ENCODE measurements at regions not wholly inside any gene's neighbourhood (a gene's known extent, or its start where the extent isn't known, plus 50 kb on each side); places are given as distances from the start of the nearest gene placed in this dataset.

DNA sequence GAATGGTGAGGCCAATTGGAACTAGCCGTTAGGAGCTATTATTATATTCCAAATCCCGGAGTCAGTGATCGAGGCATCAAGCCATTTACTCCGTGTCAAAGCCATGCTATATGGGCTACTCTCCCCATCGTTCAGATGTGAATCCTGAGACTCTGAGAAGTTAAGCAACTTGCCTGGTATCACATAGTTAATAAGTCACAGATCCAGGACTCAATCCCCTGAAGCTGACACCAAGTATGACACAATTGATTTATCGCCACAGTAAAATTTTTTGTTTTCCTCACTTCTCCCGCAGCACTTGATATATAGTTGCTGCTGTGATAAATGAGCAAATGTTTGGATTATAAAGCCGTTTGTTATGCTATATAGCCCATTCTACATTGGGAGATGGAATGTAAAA, 50.8 kb upstream of the TSHZ2 start:
- no peak for DNase-seq (ENCODE audit: low read depth in 2 of 2)

DNA sequence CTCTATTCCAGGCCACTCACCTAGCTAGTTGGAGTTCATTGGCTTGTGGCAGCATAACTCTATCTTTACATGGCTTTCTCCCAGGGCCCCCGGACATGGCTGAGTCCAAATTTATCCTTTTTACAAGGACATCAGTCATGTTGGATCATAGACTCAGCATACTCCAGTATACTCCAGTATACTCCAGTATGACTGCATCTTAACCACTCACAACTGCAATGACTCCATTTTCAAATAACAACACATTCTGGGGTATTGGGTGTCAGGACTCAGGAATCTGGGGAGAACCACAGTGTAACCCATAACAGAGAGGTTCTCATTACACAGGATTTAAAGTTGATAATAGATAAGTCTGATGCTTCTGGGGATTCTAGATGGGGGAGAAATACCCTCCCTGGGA, 53.8 kb upstream of the TSHZ2 start:
- DNase-seq (ENCODE audit: low read depth in 2 of 2): no peak

DNA sequence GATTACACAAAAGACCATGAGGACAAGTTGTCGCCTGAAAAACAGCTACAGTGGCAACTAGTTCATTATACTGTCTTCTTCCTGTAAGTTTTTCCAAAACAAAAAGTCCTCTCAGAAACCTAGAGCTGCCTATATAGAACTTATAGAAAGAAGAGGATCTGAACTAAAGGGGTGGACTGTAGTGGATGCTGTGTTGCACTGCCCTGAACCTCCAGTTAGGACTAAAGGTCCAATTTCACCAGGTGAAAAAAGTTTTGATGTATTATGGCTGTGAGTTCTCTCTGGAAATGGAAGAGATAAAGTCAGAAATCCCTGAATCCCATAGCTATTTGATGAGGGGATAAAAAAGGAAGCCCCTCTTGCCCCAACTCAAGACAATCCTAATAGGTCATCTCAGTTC, 56.6 kb upstream of the TSHZ2 start:
- no peak for DNase-seq (ENCODE audit: low read depth in 2 of 2)

DNA sequence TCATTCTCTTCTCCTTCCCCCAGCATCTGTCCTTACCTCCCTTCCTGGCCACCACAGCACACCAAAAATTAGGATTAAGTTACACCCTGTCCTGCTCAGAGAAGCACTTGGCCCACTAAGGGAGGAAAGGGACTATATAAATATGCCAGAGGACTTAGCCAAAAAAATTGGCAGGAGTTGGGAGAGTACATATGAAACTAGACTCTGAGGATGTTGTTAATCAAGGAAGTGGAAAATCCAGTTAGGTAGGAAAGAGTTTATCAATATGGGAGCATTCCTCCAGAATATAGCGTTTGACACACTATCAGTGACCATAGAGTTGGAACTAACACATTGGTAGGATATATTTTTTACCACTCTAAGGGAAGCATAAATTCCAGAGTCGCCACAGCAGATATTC, 57.3 kb upstream of the TSHZ2 start:
- no peak for DNase-seq (ENCODE audit: low read depth in 2 of 2)

DNA sequence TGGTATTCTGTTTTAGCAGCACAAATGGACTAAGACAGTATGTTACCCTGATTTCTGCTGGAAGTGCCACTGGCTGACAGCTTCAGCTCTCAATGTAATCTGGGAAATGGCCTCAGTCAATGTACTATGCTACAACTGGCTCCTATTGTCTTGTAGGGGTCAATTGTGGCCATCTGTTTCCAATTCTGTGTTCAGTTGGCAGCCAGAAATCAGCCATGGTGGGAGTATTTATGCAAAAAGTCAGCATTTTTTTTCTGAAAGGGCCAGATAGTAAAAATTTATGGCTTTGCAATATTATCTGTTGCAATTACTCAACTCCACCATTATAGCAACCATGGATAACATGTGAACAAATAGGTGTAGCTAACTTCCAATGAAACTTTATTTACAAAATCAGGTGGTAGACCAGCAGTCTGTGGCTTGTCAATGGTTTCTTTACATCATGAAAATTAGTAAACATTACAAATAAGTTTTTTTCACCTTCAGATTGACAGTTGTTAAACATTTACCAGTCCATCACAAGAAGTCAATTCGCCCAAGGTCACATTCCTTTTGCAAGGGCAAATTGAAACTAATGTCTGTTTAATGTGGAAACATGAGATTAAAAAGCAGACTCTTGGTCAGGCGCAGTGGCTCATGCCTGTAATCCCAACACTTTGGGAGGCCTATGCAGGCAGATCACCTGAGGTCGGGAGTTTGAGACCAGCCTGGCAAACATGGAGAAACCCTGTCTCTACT, 58.3 kb upstream of the TSHZ2 start:
- DNase-seq (ENCODE audit: low read depth in 2 of 2): no peak

DNA sequence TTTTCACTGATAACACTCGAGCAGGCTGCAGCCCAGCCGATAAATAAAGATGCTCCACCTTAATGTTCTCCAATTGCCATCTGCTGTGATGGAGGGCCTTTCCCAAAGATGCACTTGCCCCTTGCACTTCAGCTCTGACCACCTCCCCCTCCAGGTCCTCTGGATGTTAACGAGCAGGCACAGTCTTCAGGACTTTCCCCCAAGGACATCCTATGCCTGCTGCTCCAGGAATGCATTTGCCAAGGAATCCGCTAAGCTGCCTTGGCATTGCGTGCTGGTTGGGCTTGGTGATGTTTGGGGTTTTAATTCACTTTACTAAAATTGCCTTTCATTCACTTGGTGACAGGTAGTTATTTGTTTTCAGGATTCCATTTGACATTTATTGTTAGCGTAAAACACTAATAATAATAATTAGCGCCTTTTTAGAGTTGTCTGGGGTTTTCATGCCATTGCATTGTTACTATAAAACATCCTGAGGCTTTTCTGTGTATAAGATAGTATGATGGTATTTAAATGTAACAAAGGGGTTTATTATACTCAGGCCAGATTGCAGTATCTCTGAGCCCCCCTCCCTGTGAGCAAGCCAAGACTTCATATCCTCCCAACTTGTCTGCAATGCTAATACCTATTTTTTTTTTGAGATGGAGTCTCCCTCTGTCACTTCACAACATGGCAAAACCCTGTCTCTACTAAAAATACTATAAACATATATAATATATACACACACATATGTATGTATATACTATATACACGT, 66.7 kb upstream of the TSHZ2 start:
- no peak for DNase-seq (ENCODE audit: low read depth in 2 of 2)

DNA sequence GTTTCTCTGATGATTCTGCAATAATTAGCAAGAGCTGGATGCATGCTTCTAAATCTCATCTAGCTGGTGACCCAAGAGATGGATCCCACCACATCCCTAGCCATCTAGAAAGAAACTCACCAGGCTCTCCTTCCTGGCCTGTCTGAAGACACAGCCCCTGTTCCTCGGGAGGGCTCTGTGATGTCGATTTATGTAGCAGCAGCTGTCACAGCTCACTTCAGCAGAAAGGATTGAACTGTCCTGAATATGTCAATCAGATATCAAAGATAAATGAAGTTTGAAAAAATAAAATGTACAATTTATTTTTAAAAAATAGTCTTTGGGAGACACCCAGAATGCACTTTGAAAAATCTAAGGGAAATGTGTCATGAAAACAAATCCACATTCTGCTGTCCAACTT, 67.3 kb upstream of the TSHZ2 start:
- no peak for DNase-seq (ENCODE audit: low read depth in 2 of 2)

DNA sequence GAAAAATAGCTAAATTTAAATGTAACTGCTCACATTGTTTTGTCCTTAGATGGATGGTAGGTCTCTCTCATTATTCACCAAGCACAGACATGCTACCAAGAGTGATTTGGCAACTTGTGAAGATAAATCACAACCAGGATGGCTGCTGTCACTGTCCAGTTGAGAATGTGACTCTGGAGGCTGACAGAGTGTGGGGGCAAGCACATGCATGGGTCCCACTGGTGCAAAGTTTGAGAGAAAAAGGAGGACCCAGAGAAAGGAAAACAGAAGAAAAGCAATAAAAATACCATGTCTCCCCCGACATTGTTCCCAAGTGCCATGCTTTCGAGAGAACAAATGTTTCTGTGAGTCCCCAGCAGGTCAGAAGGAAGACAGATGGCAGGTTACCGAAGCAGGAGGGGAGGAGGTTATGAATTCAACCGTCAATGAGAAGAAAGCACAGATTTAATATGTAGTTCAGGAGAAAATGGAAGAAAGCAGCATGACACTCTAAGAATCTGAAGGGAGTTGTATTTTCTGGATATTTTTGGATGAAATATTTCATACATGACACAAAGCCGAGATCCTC, 73.0 kb upstream of the TSHZ2 start:
- no peak for DNase-seq (ENCODE audit: low read depth in 2 of 2)

DNA sequence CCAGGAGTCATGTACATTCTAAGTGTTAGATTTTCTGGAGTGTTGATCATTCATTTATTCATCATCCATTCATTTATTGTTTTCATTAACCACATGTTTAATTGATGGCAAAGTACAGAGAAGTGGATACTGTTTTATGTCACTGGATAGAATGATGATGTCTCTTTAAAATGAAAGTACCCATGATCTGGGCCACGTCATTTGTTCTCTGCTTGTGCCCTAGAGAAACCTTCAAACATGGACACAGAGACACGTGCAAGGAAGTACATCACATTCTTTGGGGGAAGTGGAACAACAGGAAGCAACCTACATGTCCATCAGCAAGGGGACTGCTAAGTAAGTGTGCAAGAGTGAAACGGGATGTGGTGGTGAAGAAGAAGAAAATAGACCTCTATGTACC, 75.8 kb upstream of the TSHZ2 start:
- no peak for DNase-seq (ENCODE audit: low read depth in 2 of 2)

DNA sequence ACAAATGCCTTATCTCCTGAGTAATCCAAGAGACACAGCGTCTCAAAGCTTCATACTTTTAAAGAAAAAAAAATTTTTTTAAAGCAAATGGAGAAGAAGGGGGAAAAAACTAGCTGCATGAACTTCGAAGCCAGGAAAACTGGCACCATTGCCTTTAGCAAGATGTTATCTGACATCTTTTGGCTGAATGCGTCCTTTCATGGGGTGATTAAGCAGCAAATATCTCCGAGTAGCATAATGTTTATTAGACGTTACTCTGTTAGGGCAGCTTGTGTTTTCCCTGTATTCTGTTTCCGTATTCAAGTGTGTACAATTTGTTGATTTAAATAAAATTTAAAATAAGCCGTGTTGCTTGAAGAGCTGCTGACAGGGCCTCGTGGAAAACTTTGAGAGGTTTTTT, 76.5 kb upstream of the TSHZ2 start:
- no peak for DNase-seq (ENCODE audit: low read depth in 2 of 2)

DNA sequence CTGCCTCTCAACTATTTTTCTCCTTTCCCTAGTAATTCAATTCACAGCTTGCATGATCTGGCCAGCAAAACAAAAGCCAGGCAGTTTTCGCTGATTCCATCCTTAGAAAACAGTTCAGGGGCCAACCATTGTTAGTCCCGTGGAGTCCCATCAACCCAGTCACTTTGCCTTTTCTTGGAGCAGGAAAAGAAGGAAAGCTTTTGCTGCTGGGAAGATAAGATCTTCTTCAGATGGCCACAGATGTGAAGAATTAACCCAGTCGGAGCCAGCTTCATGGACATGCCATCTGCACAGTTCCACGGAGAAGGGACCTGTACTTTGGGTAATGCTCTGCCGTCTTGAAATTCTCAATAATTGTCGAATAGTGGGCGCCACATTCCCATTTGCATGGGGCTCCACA, 76.9 kb upstream of the TSHZ2 start:
- no peak for DNase-seq (ENCODE audit: low read depth in 2 of 2)

DNA sequence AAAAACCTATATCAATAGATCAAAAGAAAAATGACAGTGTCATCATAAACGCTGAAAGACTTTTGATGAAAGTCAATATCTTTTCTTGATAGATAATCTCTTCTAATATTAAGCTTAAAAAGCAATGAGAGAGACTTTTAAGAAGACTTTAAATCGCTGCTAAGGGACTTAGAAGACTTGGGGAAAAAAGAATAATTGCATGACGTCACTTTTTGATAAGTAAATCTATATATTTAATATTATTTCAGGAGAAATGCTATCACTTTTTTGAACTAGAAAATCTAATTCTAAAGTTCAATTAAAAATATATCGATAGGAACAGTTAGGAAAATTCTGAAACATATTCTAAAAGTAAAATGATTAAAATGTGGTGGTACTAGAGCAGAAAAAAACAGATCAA, 78.7 kb upstream of the TSHZ2 start:
- DNase-seq (ENCODE audit: low read depth in 2 of 2): no peak

DNA sequence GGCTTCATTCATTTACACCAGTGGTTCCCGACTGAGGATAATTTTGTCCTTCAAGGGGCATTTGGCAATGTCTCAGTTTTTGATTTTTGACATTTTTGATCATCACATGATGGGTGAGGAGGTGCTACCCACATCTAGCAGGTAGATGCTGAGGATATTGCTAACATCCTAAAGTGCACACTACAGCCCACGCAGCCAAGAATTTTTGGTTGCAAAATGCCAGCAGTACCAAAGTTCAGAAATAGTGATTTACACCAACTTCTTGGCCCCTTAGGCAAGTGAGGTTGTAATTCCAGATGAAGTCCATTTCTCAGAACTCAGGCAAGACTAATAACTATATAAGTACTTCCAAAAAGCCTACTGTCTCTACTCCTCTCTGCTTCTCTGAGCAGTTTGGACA, 80.1 kb upstream of the TSHZ2 start:
- no peak for DNase-seq (ENCODE audit: low read depth in 2 of 2)

DNA sequence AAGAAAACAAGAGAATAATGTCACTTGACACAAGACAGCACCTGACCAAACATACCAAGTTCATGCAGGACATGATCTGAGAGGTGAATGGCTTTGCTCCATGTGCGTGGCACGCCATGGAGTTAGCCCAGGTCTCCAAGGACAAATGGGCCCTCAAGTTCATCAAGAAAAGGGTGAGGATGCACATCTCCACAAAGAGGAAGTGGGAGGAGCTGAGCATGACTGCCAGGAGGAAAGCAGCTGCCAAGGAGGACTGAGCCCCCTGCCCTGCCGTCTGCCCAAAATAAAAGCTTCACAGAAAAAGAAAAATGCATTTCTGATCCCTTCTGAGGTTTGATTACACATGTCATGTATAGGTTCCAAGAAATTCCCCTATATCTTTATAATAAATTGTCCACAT, 82.0 kb upstream of the TSHZ2 start:
- no peak for DNase-seq (ENCODE audit: low read depth in 2 of 2)

DNA sequence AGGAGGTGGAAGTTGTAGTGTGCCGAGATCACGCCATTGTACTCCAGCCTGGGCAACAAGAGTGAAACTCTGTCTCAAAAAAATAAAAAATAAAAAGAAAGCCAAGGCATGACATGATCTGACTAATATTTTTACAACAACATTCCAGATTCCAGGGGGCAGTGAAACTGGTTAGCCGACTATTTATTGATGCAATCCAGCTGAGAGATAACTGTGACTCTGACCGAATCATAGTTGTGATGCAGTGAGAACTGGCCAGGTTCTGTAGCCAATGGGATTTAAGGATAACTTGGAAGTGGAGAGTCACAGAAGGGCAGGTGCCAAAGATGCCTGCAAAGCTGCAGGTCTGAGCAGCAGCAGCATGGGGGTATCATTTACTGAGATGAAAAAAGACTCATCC, 82.9 kb upstream of the TSHZ2 start:
- no peak for DNase-seq (ENCODE audit: low read depth in 2 of 2)

DNA sequence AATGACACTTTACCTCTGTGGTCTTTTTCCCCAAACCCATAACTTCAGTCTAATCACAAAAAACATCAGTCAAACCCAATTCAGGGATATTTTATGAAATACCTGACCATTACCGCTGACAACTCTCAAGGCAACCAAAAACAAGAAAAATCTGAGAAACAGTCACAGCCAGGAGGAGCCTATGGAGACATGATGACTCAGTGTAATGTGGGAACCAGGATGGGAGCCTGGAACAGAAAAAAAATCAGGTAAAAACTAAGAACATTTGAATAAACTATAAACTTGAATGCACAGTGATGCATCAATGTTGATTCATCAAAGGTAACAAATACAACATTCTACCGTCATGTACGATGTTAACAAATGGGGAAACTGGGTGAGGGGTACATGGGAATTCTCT, 84.1 kb upstream of the TSHZ2 start:
- DNase-seq (ENCODE audit: low read depth in 2 of 2): no peak

DNA sequence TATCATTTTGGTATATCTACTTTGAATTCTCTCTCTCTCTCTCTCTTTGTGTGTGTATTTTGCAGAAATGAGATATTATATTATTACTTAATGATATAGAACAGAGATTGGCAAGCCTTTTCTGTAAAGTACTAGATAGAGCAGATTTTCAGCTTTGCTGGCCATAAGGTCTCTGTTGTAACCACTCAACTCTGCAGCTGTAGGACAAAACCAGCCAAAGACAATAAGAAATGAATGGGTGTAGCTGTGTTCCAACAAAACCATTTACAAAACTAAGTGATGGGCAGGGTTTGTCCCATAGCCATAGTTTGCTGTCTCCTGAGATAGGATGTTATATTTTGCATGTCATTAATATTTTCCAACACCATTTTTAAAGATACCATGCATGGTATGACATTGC, 91.2 kb upstream of the TSHZ2 start:
- no peak for DNase-seq (ENCODE audit: low read depth in 2 of 2)

DNA sequence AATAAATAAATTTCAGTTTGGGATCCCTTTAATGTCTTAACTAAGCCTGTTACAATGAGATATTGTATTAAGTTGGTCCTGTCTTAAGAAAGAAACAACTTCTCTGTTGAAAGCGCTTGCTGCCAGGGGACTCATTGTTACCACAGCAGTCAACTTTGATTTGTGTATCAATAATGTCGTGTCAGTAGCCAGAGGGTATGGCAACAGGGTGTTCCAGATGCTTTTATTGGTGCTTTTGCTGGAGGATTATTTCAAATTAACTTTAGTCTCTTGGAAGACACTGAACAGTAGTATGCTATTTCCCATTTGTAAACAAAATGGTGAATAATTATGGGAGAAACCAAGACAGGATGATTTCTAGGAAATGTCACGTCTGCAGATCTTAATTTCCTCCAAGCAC, 91.9 kb upstream of the TSHZ2 start:
- no peak for DNase-seq (ENCODE audit: low read depth in 2 of 2)

DNA sequence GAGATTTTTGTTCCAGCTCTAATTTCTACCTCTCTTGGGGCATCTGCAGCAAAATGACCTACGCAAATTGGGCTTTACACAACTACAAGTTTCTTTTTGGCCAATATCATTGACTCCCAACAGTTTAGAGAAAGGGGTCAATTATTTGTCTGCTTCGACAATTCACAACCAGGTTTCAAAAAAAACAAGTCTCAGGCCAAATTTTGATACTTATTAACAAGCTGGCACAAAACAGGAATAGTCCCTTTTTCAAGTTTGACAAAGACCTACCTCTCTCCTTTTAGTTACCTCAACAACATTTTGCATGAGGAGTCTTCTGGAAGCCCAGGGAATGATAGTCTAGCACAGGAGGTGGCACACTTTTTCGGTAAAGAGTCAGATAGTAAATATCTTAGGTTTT, 97.9 kb upstream of the TSHZ2 start:
- DNase-seq (ENCODE audit: low read depth in 2 of 2): no peak

DNA sequence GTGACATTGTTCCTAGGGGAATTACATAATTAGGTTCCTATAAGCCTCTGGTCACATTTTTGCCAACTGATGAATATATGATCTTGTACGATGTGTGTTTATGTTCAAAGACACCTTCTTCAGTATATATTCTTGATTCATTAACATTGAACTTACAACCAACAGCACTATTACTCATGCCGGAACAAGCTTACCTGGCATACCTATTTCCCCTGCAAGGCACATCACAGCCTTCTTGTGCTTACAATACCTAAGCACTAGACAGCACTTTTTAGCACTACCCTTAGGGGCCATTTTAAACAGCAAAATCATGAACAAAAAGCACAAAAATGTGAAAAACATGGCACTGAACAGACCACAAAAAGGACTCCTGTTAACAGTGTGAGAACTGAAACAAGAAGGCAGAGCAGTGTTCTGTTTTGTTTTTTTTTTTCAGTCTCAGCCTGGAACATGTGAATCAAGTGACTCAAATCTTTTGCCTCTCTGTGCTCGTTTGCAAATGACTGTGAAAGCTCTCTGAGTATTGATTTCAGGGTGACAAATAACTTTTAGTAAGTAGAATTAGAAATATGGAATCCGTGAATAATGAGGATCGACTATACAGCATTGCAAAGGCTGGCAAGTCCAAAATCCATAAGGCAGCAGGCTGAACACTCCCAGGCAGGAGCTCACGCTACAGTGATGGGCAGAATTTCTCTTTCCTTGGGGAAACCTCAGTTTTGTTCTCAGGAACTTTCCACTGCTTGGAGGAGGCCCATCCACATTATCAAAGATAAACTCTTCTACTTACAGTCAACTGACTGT, 102.3 kb upstream of the TSHZ2 start:
- no peak for DNase-seq (ENCODE audit: low read depth in 2 of 2)

DNA sequence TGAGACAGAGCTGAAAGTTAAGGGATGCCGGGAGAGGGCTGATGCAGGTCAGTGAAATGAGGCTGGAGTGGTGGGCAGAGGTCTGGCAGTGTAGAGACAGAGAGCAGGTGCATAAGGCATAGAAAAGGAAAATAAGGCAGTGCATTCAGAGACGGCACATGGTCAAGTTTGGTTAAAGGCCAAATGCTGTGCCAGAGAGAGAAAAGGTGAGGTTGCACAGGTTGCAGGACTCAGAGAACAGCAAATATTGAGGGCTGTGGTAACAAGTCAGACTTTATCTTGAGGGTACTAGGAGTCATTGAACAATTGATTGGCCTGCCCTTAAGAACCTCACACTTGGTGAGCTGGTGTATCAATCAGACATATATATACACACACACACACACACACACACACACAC, 102.9 kb upstream of the TSHZ2 start:
- no peak for DNase-seq (ENCODE audit: low read depth in 2 of 2)

DNA sequence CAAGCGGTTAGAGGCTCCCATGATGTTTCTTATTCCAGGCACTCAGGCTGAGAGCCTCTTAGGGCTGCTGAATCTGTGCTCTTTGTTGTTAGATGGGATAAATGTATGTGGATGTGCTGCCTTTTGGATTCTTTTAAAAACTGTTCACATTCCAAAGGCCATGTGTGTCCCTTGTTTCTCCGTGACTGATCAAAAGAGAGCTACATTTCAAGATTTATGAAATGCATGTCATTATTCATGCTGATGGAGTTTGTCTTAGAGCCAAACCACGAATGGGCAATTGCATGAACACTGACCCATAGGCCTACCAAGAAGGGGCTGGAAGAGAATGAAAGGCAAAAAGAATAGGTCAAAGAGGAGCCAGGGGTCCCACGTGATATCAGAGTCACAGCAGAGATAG, 104.9 kb upstream of the TSHZ2 start:
- DNase-seq (ENCODE audit: low read depth in 2 of 2): no peak

Data from stimulated activated CD8-positive, alpha-beta memory T cell treated with anti-CD3 and anti-CD28 coated beads, Interleukin-15, amount 100 ng/mL, for 48 hours (primary cell).